ENCODE measurements at regions not wholly inside any gene's neighbourhood (a gene's known extent, or its start where the extent isn't known, plus 50 kb on each side); places are given as distances from the start of the nearest gene placed in this dataset.
A peak's percentile ranks its signal among the peaks of the same experiment; 100 is the strongest.

- Histone ChIP-seq H3K27ac (ENCODE audit: extremely low read depth, low read depth, low read length) (no peak overlapping the region), H3K4me2 (ENCODE audit: insufficient read depth, low read length) (no peak overlapping the region)
These were observed 89.4 kb upstream of the RGMA start for GRCh38 chr15:93178371-93178770.

More at GRCh38 chr15:93178371-93178770, 89.4 kb upstream of the RGMA start:
- H3K27me3 ChIP-seq (ENCODE audit: control insufficient read depth in 2 of 2, insufficient read depth in 2 of 2, low read length in 2 of 2), result peaks cover 2 to 26% of the 10 kb centered on the region in 2 experiments; a peak in 2 of 5 replicates
- H3K4me3 ChIP-seq, result no peak overlapping the region
- peaks cover 0 to 8% of the 10 kb centered on the region in 2 experiments; a peak in 2 of 5 replicates for H3K4me1 ChIP-seq (replicated peaks in 1 of 2; ENCODE audit: control insufficient read depth in 2 of 2, insufficient read depth in 2 of 2, low read length in 2 of 2)
- peak; percentile 47; the same call in 1 of the 3 replicates for ATAC-seq
- no peak for FAIRE-seq
- ChIA-PET POLR2A (no interaction called here), CTCF (ENCODE audit: low intra/inter-chr PET ratio) (no interaction called here)
- no TSS peak for BruUV-seq (replicated peaks)
- no peaks in the 10 kb centered on the region for H3K9me1 ChIP-seq (ENCODE audit: control insufficient read depth, insufficient read depth, low read length)
- H2AFZ ChIP-seq (ENCODE audit: low read depth, low read length), result no peak overlapping the region
- no peaks in the 10 kb centered on the region for H3K36me3 ChIP-seq (ENCODE audit: control insufficient read depth, insufficient read depth, low read length)
- in situ Hi-C loops (cut with MboI), result no loop called here
- TF ChIP-seq, protein P1, sequence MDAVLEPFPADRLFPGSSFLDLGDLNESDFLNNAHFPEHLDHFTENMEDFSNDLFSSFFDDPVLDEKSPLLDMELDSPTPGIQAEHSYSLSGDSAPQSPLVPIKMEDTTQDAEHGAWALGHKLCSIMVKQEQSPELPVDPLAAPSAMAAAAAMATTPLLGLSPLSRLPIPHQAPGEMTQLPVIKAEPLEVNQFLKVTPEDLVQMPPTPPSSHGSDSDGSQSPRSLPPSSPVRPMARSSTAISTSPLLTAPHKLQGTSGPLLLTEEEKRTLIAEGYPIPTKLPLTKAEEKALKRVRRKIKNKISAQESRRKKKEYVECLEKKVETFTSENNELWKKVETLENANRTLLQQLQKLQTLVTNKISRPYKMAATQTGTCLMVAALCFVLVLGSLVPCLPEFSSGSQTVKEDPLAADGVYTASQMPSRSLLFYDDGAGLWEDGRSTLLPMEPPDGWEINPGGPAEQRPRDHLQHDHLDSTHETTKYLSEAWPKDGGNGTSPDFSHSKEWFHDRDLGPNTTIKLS (IDR thresholded peaks at IDR 0.05; ENCODE audit: borderline replicate concordance, low read depth), result no peak
- TF ChIP-seq PPARD (CRISPR knock-in tag; IDR thresholded peaks at IDR 0.05) (no peak), ARID2 (IDR thresholded peaks at IDR 0.05) (no peak), SAFB (IDR thresholded peaks at IDR 0.05; ENCODE audit: borderline replicate concordance, low read depth, low read length) (no peak), POLR2B (IDR thresholded peaks at IDR 0.05; ENCODE audit: low read depth, partially characterized antibody) (no peak), MCM7 (IDR thresholded peaks at IDR 0.05) (no peak), ETV1 (tag; conservative IDR thresholded peaks at IDR 0.05; ENCODE audit: low read depth) (no peak), ZFPM2 (CRISPR knock-in tag; IDR thresholded peaks at IDR 0.05) (no peak), RBM34 (IDR thresholded peaks at IDR 0.05; ENCODE audit: borderline replicate concordance, insufficient read depth, low read length) (no peak), RBM17 (IDR thresholded peaks at IDR 0.05; ENCODE audit: borderline replicate concordance, low read depth, low read length) (no peak), CBX8 (IDR thresholded peaks at IDR 0.05; ENCODE audit: borderline replicate concordance, extremely low read depth, low read depth, low read length, poor library complexity, severe bottlenecking) (no peak), TEAD1 (CRISPR knock-in tag; IDR thresholded peaks at IDR 0.05) (no peak), PRMT5 (CRISPR knock-in tag; IDR thresholded peaks at IDR 0.05) (no peak)
- TF ChIP-seq, protein P2, sequence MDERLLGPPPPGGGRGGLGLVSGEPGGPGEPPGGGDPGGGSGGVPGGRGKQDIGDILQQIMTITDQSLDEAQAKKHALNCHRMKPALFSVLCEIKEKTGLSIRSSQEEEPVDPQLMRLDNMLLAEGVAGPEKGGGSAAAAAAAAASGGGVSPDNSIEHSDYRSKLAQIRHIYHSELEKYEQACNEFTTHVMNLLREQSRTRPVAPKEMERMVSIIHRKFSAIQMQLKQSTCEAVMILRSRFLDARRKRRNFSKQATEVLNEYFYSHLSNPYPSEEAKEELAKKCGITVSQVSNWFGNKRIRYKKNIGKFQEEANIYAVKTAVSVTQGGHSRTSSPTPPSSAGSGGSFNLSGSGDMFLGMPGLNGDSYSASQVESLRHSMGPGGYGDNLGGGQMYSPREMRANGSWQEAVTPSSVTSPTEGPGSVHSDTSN (CRISPR knock-in tag; IDR thresholded peaks at IDR 0.05; ENCODE audit: low read depth), result no peak
- TF ChIP-seq, protein P2 (tag; conservative IDR thresholded peaks at IDR 0.05; ENCODE audit: low read depth), result no peak
- TF ChIP-seq, protein P3, sequence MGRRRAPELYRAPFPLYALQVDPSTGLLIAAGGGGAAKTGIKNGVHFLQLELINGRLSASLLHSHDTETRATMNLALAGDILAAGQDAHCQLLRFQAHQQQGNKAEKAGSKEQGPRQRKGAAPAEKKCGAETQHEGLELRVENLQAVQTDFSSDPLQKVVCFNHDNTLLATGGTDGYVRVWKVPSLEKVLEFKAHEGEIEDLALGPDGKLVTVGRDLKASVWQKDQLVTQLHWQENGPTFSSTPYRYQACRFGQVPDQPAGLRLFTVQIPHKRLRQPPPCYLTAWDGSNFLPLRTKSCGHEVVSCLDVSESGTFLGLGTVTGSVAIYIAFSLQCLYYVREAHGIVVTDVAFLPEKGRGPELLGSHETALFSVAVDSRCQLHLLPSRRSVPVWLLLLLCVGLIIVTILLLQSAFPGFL (CRISPR knock-in tag; IDR thresholded peaks at IDR 0.05), result no peak
- no peak for DNase-seq (ENCODE audit: extremely low read depth in 1 of 4, low spot score in 3 of 4)
- WGBS (ENCODE audit: insufficient coverage, low coverage, missing lambda C conversion rate), result 23% methylated on average over 7 of the region's 8 CpGs
- H4K20me1 ChIP-seq (replicated peaks; ENCODE audit: control insufficient read depth, insufficient read depth, low read length), result no peaks in the 10 kb centered on the region; the same call in 1 of the 2 replicates
- no peaks in the 10 kb centered on the region for H3K79me2 ChIP-seq (ENCODE audit: control insufficient read depth, insufficient read depth, low read length)
- intact Hi-C loops (cut with micrococcal nuclease), result no loop called here
- no peaks in the 10 kb centered on the region for H3K9me3 ChIP-seq (replicated peaks; ENCODE audit: control insufficient read depth, insufficient read depth, low read depth, low read length)
- no peak overlapping the region for H3K9ac ChIP-seq (ENCODE audit: insufficient read depth in 1 of 2, low read depth in 2 of 2, low read length in 2 of 2)

Measured in K562 (cell line).